GM23248 (cell line): ENCODE measurements at regions not wholly inside any gene's neighbourhood (a gene's known extent, or its start where the extent isn't known, plus 50 kb on each side); places are given as distances from the start of the nearest gene placed in this dataset.

Experiments used
- EZH2 ChIP-seq: fragments of 200-600 bp; sonication (generic); IDR thresholded peaks from 2 replicates; pipeline ENCODE4 v1.6.1; 2018; ENCODE audit warnings: antibody characterized with exemption, mild to moderate bottlenecking; ENCODE audit not compliant: insufficient read depth, poor library complexity, severe bottlenecking
- EZH2phosphoT487 ChIP-seq: fragments of 200-600 bp; sonication (generic); IDR thresholded peaks from 2 replicates; pipeline ENCODE4 v1.6.1; 2018; ENCODE audit warnings: antibody characterized with exemption, moderate library complexity, mild to moderate bottlenecking, low read depth; ENCODE audit not compliant: insufficient read depth

GRCh38 chr4:159979351-159979750, 876.5 kb downstream of the RAPGEF2 start:
- no peak for TF ChIP-seq EZH2
- no peak for TF ChIP-seq EZH2phosphoT487
